A549 (cell line): ENCODE measurements at regions not wholly inside any gene's neighbourhood (a gene's known extent, or its start where the extent isn't known, plus 50 kb on each side); places are given as distances from the start of the nearest gene placed in this dataset.

ENCODE experiments used
- BHLHE40 ChIP-seq: IDR thresholded peaks from 2 replicates; pipeline ENCODE4 v1.6.1; 2012; ENCODE audit warnings: low read depth, low read length, inconsistent platforms
- CTCF ChIP-seq: fragments of >200 bp; sonication (Bioruptor Twin); formaldehyde crosslinking; IDR thresholded peaks from 3 replicates; pipeline ENCODE4 v1.5.1; 2016
- EP300 ChIP-seq, 2 experiments: fragments of >200 bp; sonication (Bioruptor Twin); formaldehyde crosslinking; IDR thresholded peaks; 2 replicates in 1 of 2; 3 replicates in 1 of 2; pipeline ENCODE4 v1.6.1; 2016 to 2017
- ESRRA ChIP-seq: fragments of 150-350 bp; IDR thresholded peaks from 2 replicates; pipeline ENCODE4 v1.6.1; 2014; ENCODE audit warnings: mild to moderate bottlenecking, low read length, borderline replicate concordance
- POLR2A ChIP-seq: IDR thresholded peaks from 2 replicates; pipeline ENCODE4 v1.6.1; 2012; ENCODE audit warnings: mild to moderate bottlenecking, low read length
- POLR2AphosphoS2 ChIP-seq: conservative IDR thresholded peaks from 2 replicates; pipeline ENCODE4 v1.6.1; 2012; ENCODE audit warnings: low read length, improper control_type of control experiment, inconsistent platforms
- RCOR1 ChIP-seq: fragments of 150-350 bp; IDR thresholded peaks from 2 replicates; pipeline ENCODE4 v1.6.1; 2014; ENCODE audit warnings: antibody characterized with exemption, low read length, low read depth
- SREBF2 ChIP-seq: fragments of 450-650 bp; IDR thresholded peaks from 2 replicates; pipeline ENCODE4 v1.6.1; 2014; ENCODE audit warnings: mild to moderate bottlenecking, moderate library complexity

- no peak for TF ChIP-seq SREBF2
- no peak for TF ChIP-seq CTCF
- TF ChIP-seq RCOR1, result no peak
- no peak for TF ChIP-seq ESRRA
- TF ChIP-seq BHLHE40, result no peak
- TF ChIP-seq EP300 (IDR thresholded peaks at IDR 0.05), result no peak
- no peak for TF ChIP-seq POLR2A
- TF ChIP-seq POLR2AphosphoS2, result no peak
These were observed 146.4 kb downstream of the ERMARD start for GRCh38 chr6:169897601-169898358.
